Activated CD8-positive, alpha-beta memory T cell treated with anti-CD3 and anti-CD28 coated beads for 1 hour (primary cell): ENCODE measurements at regions not wholly inside any gene's neighbourhood (a gene's known extent, or its start where the extent isn't known, plus 50 kb on each side); places are given as distances from the start of the nearest gene placed in this dataset.

Experiments
- DNase-seq, 2 donors: peaks; one replicate each; pipeline ENCODE4 v3.0.0-alpha.2; 2020; ENCODE audit warnings: low read depth in 1 of 2; ENCODE audit errors: extremely low read depth in 1 of 2

GRCh38 chr2:145483854-145484253 is 963.9 kb upstream of the ZEB2 start:
- DNase-seq, result no peak

- no peak for DNase-seq
Measured at GRCh38 chr2:145481334-145481922, 961.5 kb upstream of the ZEB2 start.

DNA sequence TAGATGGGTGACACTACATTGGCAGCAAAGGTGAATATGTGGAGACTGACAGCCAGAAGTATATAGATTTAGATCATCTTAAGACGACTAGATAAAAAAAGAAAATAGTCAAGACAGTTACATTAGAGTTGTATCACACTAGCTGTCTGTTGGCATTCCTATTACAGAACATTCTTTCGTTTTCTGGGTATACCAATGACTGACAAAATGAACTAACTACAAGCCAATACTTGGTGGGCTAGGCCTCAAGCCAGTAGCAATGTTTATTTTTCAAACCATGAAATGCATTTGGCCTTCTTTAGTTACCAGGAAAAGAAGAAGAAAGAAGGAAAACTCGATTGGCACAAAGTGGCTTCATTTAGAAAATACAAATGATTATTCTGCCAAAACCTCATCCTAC is 944.9 kb upstream of the ZEB2 start:
- DNase-seq, result no peak

GRCh38 chr2:145460112-145460511 is 940.2 kb upstream of the ZEB2 start:
- DNase-seq, result no peak

GRCh38 chr2:145431181-145431951 is 911.4 kb upstream of the ZEB2 start:
- DNase-seq, result no peak

DNA sequence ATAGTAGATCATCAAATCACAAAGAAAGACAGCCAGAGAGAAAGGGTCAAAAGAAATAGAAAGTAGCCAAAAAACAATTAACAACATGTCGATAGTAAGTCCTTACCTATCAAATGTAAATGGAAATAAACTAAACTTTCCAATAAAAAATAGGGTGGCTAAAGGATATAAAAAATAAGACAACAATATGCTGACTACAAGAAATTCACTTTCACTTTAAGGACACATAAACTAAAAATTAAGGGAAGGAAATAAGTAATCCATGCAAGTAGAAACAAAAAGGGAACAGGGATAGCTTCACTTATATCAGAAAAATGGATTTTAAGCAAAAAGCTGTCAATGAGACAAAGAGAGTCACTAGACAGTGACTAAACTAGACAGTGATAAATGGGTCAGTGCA is 903.9 kb upstream of the ZEB2 start:
- no peak for DNase-seq

GRCh38 chr2:145422576-145422975 is 902.7 kb upstream of the ZEB2 start:
- DNase-seq, result no peak

GRCh38 chr2:145421841-145422240 is 901.9 kb upstream of the ZEB2 start:
- no peak for DNase-seq

DNA sequence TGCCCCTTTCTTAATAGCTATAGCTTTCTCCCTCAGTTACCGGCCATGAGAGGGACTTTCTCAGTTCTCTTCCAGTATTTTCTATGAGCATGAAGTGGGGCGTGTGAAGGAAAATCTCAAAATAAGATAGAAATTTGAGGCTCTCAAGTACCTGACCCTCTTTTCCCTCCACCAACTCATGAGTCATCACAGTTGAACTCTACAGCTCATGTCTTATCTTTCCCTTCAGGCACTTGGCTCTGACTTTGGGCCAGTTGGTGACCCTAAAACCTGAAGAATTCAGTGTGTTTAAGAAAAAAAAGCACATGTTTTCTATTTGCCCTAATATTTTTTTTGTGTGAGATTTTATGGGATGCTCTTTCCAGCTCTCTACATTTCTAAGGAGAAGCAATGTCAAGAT is 896.7 kb upstream of the ZEB2 start:
- no peak for DNase-seq

- no peak for DNase-seq
Measured at GRCh38 chr2:145415151-145415550, 895.2 kb upstream of the ZEB2 start.

DNA sequence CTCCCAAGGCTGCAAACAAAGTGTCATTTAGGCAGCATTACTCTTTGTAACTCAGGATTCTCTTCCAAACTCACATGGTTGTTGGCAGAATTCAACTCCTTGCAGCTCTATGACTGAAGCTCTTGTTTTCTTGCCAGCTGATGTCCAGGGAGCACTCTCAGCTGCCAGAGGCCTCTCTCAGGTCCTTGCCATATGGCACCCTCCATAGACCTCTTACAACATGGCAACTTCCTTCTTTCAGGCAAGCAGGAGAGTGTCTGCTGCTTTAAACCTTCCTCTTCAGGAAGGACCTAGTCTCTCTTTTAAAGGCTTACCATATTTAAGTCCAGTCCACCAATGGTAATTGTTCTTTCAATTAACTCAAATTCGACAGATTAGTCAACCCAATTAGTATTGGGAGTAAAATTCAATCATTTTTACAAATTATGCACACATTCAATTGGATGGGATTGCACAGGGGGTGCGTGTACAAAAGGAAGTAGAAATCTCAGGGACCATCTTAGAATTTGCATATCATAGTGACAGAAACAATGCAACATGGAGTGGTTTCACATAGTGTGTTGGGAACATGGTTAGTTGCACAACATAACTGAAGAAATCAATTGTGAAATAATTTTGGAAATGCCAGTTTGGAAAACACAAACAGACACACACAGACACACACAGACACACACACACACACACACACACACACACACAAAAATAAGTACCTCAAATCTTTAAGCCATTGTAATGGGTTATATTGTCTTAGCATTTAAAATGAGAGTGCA is 893.5 kb upstream of the ZEB2 start:
- DNase-seq, result no peak

DNA sequence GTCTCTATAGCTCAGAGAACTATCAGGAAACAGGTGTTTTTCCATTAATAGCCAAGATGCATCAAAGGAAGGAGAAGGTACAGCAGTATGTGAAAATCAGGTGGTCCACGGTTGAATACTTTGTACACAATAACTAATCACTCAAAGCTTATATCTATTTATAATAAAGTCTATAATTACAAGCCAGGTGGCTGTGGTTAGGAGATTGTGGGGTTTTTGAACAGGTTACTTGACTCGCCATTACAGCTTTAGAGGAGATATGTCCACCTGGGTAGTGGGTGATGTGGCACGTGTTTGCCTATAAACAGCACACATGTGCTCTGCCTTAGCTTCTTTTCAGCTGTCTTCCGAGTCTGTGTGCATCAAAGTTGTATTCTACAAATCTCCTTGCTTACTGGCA is 892.2 kb upstream of the ZEB2 start:
- no peak for DNase-seq

- DNase-seq, result no peak
Measured at GRCh38 chr2:145411493-145411892, 891.6 kb upstream of the ZEB2 start.

DNA sequence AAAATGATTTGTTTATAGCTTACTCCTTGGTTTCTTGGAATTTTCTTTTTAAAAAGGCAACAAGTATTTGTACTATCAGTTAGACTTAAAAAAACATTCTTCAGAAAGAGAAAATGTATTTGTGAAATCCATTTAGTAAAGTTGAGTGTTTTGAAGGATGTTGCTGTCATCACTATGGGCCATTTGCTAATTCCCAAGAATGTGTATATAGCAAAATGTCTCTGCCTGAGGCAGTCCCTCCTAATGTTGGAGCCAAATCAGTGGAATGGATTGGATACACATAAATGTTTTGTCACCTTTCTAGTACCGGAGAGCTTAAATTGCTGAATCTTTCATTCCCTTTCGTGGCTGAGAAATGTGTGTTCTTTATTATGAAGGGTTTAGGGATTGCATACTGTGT is 890.2 kb upstream of the ZEB2 start:
- no peak for DNase-seq

- DNase-seq, result no peak
Measured at GRCh38 chr2:145408980-145409379, 889.1 kb upstream of the ZEB2 start.

DNA sequence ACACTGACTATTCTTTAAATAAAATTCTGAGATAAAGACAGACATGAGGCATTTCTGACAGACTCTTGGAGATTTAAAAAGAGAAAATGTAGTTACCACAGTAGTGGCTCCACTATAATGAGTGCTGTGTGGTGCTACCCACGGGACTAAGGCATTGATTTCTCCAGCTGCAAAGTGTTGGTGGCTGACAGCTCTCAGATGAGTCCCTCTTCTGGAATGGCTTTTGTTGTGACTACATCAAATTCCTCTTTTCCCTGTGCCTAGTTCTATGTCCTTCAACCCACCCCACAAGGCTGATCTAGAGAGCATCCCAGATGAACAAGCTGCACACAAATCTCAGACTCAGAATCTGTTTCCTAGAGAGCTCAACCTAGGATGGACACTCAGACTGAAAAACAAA is 884.8 kb upstream of the ZEB2 start:
- DNase-seq, result no peak

GRCh38 chr2:145402706-145403277 is 882.9 kb upstream of the ZEB2 start:
- no peak for DNase-seq

- no peak for DNase-seq
Measured at GRCh38 chr2:145399131-145399530, 879.2 kb upstream of the ZEB2 start.

DNA sequence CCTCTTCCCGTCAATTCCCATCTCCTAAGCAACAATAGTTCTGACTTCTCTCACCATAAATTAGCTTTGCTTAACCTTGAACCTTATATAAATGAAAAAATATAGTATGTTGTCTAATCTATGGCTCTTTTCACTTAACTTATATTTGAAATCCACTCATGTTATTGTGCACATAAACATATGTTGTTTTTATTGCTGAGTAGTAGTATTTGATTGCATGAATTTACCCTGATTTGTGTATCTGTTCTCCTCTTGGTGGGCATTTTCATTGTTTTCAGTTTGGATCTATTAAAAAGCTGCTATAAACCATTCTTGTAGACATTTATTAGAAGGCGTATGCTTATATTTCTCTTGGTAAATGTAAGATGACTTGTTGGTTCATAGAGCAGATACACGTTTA is 874.3 kb upstream of the ZEB2 start:
- DNase-seq, result no peak

DNA sequence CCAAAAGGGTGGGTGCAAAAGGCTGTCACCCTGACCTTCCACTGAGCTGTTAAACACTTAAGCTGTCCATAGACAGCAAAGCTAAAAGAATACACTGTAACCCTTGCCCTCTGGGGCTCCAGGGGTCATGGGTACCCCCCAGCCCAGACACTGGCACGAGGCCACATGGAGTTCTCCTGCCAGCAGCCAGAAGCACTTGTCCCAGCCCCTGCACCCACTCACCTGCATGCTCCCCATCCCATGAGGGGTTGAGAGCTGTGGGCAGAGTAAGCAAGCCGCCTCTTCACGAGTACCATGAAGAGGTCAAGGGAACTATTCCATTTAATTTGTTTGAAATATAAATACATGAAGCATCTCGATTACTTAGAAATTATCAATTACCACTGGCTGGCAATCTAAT is 867.1 kb upstream of the ZEB2 start:
- no peak for DNase-seq

DNA sequence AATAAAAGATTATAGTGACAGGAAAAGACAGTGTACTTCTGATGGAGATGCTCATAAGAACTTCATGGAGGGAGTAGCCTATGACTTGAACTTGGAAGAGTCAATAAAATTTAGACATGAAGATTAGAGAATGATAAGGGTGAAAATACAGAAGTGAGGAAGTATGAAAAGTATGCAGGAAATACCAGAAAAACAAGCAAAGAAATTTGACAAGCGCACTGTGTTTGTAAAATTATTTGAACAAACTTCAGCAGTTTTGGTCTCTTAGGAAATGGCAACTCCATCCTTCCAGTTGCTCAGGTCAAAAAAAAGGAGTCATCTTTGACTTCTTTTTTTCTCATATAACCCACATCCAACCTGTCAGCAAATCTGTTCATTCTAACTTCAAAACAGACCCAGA is 864.0 kb upstream of the ZEB2 start:
- no peak for DNase-seq
